ENCODE measurements at regions not wholly inside any gene's neighbourhood (a gene's known extent, or its start where the extent isn't known, plus 50 kb on each side); places are given as distances from the start of the nearest gene placed in this dataset.
A peak's percentile ranks its signal among the peaks of the same experiment; 100 is the strongest.
"Not testable (repeated sequence)": the region's sequence is repeated elsewhere in the genome, so short reads cannot be mapped to it uniquely, and the experiment has no call there.

DNA sequence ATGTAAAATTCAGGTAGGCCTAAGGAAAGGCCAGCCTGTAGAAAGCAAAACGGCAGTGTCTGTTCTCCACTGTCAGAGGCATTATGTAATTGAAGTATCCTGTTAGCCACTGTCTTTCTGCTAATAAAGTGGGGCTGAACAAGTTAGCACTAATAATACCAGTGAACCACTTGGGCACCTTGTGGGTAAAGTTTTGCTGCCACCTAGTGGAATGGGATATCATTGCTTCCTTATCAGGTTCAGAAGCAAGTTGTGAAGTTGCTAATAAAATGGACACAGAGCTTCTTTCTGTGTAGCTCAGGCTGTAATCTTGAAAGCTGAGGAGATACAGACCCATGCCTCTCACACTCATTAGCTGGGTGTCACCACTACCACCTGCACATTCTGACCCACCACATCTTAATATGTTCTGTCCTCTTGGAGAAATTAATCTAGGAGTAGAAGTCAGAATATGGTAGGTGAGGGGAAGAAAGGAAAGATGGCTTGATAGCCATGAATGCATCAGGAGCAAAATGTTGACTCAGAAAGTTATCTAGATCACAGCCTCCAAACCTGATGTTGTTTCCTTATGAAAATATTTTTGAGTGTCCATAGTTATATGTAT, 175.1 kb downstream of the SEPTIN7 start:
- H3K4me1 Mint-ChIP-seq = no peaks in the 10 kb centered on the region
- H3K4me3 Mint-ChIP-seq = no peak overlapping the region
- H3K9me3 Mint-ChIP-seq = no peaks in the 10 kb centered on the region
- no peaks in the 10 kb centered on the region for H3K36me3 Mint-ChIP-seq (ENCODE audit: low read depth)
- peaks cover 14% of the 10 kb centered on the region for H3K27me3 Mint-ChIP-seq
- peak; percentile 48 for ATAC-seq (replicated peaks)
- H3K27ac Mint-ChIP-seq = no peak overlapping the region

GRCh38 chr7:35978816-35979640, 174.0 kb upstream of the EEPD1 start:
- H3K27ac Mint-ChIP-seq, H3K9me3 Mint-ChIP-seq, H3K4me1 Mint-ChIP-seq: not testable (repeated sequence)

DNA sequence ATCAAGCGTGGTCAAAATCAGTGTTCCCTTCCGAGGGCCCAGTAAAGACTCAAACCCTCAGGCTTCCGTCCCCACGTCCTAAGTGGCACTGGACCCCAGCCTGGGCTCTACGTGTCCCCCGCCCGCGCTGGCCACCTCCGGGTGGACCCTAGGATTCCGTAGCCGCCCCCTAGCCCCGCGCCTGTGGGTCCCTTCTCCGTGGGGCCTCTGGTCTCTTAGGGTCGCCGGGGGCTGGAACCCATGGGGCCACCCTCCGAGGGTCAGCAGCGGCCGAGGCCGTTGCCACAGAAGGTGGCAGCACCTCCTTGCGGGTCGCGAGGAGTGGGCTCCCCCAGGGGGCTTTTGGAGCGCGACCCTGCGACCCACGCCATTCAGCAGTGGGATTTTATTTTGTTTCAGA, 170.5 kb upstream of the EEPD1 start:
- Mint-ChIP-seq H3K4me3 (no peak overlapping the region), H3K9me3 (no peaks in the 10 kb centered on the region), H3K27ac (no peak overlapping the region), H3K4me1 (no peaks in the 10 kb centered on the region), H3K36me3 (ENCODE audit: low read depth) (no peaks in the 10 kb centered on the region), H3K27me3 (no peaks in the 10 kb centered on the region)
- no peak for ATAC-seq (replicated peaks)

More at GRCh38 chr7:35978816-35979640, 174.0 kb upstream of the EEPD1 start:
- ATAC-seq (replicated peaks); H3K36me3 Mint-ChIP-seq (ENCODE audit: low read depth); H3K27me3 Mint-ChIP-seq; H3K4me3 Mint-ChIP-seq: not testable (repeated sequence)

DNA sequence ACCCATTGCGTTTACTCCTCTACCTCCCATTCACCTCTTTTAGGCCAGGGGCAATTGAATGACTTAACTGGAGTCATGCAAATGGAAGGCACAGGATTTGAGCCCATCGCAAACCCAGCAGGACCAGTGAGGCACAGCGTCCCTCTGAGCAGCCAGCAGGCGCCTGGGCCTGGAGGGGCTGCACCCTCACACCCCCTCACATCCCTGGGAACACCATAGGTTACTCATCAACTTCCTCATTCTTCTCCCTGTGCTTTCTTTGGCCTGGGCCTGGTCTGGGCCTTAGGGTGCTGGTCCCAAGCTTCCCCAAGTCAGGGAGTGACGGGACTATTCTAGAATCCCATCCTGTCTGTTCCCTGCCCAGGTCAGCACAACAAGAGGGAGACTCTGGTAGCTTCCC, 169.4 kb upstream of the EEPD1 start:
- Mint-ChIP-seq H3K9me3 (no peaks in the 10 kb centered on the region), H3K27ac (no peak overlapping the region), H3K27me3 (no peaks in the 10 kb centered on the region), H3K4me1 (no peaks in the 10 kb centered on the region), H3K36me3 (ENCODE audit: low read depth) (no peaks in the 10 kb centered on the region), H3K4me3 (no peak overlapping the region)
- no peak for ATAC-seq (replicated peaks)

DNA sequence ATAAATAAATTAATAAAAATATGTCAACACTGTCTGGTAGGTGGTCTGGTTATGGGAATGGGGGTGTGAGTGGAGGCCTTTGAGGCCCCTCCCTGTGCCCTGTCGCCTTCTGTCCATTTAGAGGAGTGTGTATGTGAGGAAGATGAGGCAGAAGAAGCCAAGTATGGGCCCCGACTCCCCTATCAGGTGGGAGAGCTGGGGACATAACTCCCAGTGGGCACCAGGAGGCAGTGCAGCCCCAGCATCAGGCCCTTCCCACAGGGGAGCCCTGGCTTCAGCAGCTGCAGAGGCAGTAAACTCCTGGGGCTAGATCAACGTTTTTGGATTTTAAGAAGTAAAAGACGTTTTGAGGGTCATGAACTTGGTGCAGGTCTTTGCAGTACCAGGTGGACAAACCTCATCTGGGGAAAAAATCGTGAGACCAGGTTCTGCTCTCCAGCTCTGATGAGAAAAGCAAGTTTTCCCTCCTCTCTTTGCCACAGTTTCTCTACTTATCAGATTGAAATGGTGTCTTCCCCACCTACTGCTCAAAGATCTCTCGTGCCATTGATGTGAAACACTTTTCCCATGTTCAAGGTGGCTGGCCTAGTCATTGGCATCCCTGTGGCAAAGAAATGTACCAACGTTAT, 167.8 kb upstream of the EEPD1 start:
- H3K4me3 Mint-ChIP-seq = no peak overlapping the region
- H3K36me3 Mint-ChIP-seq (ENCODE audit: low read depth) = no peaks in the 10 kb centered on the region
- ATAC-seq (replicated peaks) = peak; percentile 97
- no peaks in the 10 kb centered on the region for H3K4me1 Mint-ChIP-seq
- no peaks in the 10 kb centered on the region for H3K27me3 Mint-ChIP-seq
- no peak overlapping the region for H3K27ac Mint-ChIP-seq
- no peaks in the 10 kb centered on the region for H3K9me3 Mint-ChIP-seq

- no peak overlapping the region for H3K4me3 Mint-ChIP-seq
- no peaks in the 10 kb centered on the region for H3K9me3 Mint-ChIP-seq
- no peaks in the 10 kb centered on the region for H3K27me3 Mint-ChIP-seq
- H3K27ac Mint-ChIP-seq = no peak overlapping the region
- no peak for ATAC-seq (replicated peaks)
- H3K36me3 Mint-ChIP-seq (ENCODE audit: low read depth) = no peaks in the 10 kb centered on the region
- H3K4me1 Mint-ChIP-seq = no peaks in the 10 kb centered on the region
These were observed 166.0 kb upstream of the EEPD1 start for GRCh38 chr7:35987016-35987415.

DNA sequence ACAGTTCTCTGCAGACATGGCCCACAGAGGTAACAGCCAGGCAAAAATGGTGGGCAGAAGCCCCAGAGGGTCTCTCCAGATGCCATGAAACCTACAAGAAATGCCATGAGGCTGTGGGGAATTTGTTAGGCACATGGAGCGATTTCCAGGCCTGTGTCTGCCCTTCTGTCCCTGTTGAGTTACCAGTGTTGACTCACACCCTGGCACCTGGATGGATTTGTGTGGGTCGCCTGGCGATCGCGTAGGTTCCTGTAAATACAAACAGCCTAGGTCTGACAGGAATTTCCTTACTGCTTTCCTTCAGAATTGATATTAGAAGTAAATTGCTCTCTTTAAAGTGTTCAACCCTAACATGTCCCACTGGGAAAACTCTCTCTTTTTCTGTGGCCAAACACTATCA, 164.9 kb upstream of the EEPD1 start:
- Mint-ChIP-seq H3K9me3 (no peaks in the 10 kb centered on the region), H3K36me3 (ENCODE audit: low read depth) (no peaks in the 10 kb centered on the region), H3K27ac (no peak overlapping the region), H3K27me3 (no peaks in the 10 kb centered on the region), H3K4me1 (no peaks in the 10 kb centered on the region), H3K4me3 (no peak overlapping the region)
- ATAC-seq (replicated peaks) = no peak

DNA sequence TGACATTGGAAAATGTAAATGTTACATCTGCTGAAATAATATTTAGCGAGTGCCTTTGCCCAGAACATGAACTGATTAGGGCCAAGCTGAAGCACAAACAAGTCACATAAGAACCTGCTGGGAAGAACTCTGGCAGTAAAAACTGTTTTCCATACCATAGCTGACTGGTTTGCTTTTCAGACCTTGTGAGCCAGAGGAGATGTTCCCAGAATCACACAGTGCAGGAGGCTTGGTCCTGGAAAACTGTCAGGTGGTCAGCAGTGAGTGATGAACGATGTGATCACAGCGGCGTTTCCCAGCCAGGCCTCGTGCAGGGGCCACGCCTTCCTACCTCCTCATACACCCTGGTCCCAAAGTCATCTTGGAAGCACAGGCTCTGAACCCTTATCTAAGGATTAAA, 164.2 kb upstream of the EEPD1 start:
- Mint-ChIP-seq H3K9me3 (no peaks in the 10 kb centered on the region), H3K27me3 (no peaks in the 10 kb centered on the region), H3K4me3 (no peak overlapping the region), H3K36me3 (ENCODE audit: low read depth) (no peaks in the 10 kb centered on the region), H3K27ac (no peak overlapping the region), H3K4me1 (no peaks in the 10 kb centered on the region)
- no peak for ATAC-seq (replicated peaks)

DNA sequence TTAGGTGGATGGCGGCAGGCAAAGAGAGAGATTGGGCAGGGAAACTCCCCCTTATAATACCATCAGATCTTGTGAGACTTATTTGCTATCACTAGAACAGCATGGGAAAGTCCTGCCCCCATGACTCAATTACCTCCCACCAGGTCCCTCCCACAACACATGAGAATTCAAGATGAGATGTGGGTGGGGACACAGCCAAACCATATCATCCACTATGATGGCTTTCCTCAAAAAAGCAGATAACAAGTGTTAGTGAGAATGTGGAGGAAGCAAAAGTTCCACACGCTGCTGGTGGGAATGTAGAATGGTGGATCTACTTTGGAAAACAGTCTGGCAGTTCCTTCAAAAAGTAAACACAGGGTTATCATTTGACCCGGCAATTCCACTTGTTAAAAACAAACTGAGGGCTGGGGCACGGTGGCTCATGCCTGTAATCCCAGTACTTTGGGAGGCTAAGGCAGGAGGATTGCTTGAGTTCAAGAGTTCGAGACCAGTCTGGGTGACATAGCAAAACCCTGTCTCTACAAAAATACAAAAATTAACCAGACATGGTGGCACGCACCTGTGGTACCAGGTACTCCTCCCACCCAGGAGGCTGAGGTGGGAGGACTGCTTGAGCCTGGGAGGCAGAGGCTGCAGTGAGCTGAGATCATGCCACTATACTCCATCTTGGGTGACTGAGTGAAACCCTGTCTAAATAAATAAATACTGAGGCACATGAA, 161.4 kb upstream of the EEPD1 start:
- Mint-ChIP-seq H3K4me3 (peak overlapping the region; percentile 5), H3K9me3 (no peaks in the 10 kb centered on the region), H3K4me1 (no peaks in the 10 kb centered on the region), H3K27ac (no peak overlapping the region), H3K27me3 (no peaks in the 10 kb centered on the region), H3K36me3 (ENCODE audit: low read depth) (no peaks in the 10 kb centered on the region)
- ATAC-seq (replicated peaks) = peak; percentile 50

DNA sequence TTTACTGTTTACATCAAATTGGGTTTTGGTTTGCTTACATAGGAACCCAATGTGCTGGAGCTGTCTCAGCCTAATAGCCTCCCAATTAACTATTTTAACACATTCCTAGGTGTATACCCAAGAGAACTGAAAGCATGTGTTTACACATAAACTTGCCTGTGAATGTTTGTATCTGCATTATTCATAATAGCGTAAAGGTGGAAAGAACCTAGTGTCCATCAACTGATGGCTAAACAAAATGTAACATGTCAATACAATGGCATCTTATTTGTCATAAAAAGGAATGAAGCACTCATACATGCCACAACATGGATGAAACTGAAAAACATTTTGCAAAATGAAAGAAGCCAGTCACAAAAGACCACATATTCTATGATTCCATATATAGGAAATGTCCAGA, 160.6 kb upstream of the EEPD1 start:
- no peak overlapping the region for H3K4me3 Mint-ChIP-seq
- H3K4me1 Mint-ChIP-seq = no peaks in the 10 kb centered on the region
- no peaks in the 10 kb centered on the region for H3K9me3 Mint-ChIP-seq
- H3K27ac Mint-ChIP-seq = no peak overlapping the region
- ATAC-seq (replicated peaks) = no peak
- no peaks in the 10 kb centered on the region for H3K27me3 Mint-ChIP-seq
- H3K36me3 Mint-ChIP-seq (ENCODE audit: low read depth) = no peaks in the 10 kb centered on the region

DNA sequence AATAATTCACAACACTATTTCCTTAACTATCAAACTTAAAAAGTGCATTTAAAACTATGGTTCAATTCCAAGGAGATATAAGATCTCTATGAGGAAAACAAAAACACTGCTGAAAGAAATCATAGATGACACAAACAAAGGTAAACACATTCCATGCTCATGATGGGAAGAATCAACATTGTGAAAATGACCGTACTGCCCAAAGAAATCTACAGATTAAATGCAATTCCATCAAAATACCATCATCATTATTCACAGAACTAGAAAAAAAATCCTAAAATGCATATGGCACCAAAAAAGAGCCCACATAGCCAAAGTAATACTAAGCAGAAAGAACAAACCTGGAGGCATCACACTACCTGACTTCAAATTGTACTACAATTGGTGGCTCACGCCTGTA, 159.9 kb upstream of the EEPD1 start:
- Mint-ChIP-seq H3K9me3 (no peaks in the 10 kb centered on the region), H3K4me3 (no peak overlapping the region), H3K27me3 (no peaks in the 10 kb centered on the region), H3K4me1 (no peaks in the 10 kb centered on the region), H3K36me3 (ENCODE audit: low read depth) (no peaks in the 10 kb centered on the region), H3K27ac (no peak overlapping the region)
- ATAC-seq (replicated peaks) = no peak

- Mint-ChIP-seq H3K27ac (no peak overlapping the region), H3K36me3 (ENCODE audit: low read depth) (no peaks in the 10 kb centered on the region), H3K4me1 (no peaks in the 10 kb centered on the region), H3K9me3 (no peaks in the 10 kb centered on the region), H3K27me3 (no peaks in the 10 kb centered on the region), H3K4me3 (no peak overlapping the region)
- ATAC-seq (replicated peaks) = no peak
These were observed 159.1 kb upstream of the EEPD1 start for GRCh38 chr7:35993676-35994606.

- Mint-ChIP-seq H3K36me3 (ENCODE audit: low read depth) (no peaks in the 10 kb centered on the region), H3K27ac (no peak overlapping the region), H3K4me1 (no peaks in the 10 kb centered on the region), H3K9me3 (no peaks in the 10 kb centered on the region), H3K4me3 (no peak overlapping the region), H3K27me3 (no peaks in the 10 kb centered on the region)
- no peak for ATAC-seq (replicated peaks)
These were observed 157.7 kb upstream of the EEPD1 start for GRCh38 chr7:35995334-35995733.

DNA sequence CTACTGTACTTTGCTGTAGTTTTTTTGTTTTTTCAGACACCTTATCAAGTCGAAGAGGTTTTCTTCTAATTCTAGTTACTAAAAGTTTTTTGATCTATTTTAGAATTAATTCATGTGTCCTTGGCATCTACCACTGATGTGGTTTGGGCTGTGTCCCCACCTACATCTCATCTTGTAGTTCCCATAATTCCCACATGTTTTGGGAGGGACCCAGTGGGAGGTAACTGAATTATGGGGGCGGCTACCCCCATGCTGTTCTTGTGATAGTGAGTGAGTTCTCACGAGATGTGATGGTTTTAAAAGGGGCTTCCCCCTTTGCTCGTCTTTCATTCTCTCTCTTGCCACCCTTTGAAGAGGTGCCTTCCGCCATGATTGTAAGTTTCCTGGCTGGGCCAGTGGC, 154.6 kb upstream of the EEPD1 start:
- H3K36me3 Mint-ChIP-seq (ENCODE audit: low read depth) = no peaks in the 10 kb centered on the region
- H3K27me3 Mint-ChIP-seq = no peaks in the 10 kb centered on the region
- no peaks in the 10 kb centered on the region for H3K9me3 Mint-ChIP-seq
- no peak overlapping the region for H3K27ac Mint-ChIP-seq
- no peak overlapping the region for H3K4me3 Mint-ChIP-seq
- ATAC-seq (replicated peaks) = no peak
- no peaks in the 10 kb centered on the region for H3K4me1 Mint-ChIP-seq

Measured in activated T-helper 17 cell treated with anti-CD3 and anti-CD28 coated beads, Interleukin-2, amount 50 U/mL, for 72 hours (primary cell).